Endothelial cell of umbilical vein (primary cell): ENCODE measurements at regions not wholly inside any gene's neighbourhood (a gene's known extent, or its start where the extent isn't known, plus 50 kb on each side); places are given as distances from the start of the nearest gene placed in this dataset.

Experiments
- CTCF ChIP-seq, 2 donors: IDR thresholded peaks; 1 replicate in 1 of 2; 2 replicates in 1 of 2; pipeline ENCODE4 v1.5.1; 2011; ENCODE audit warnings: low read length in 2 of 2, mild to moderate bottlenecking in 2 of 2, moderate library complexity in 2 of 2, control low read depth in 1 of 2, inconsistent platforms in 1 of 2, low read depth in 1 of 2; ENCODE audit not compliant: insufficient read depth in 1 of 2; ENCODE audit errors: extremely low read depth in 1 of 2
- JUN ChIP-seq: IDR thresholded peaks from 2 replicates; pipeline ENCODE4 v1.6.1; 2011; ENCODE audit warnings: borderline replicate concordance, low read depth; ENCODE audit not compliant: insufficient read length, insufficient read depth
- POLR2A ChIP-seq: IDR thresholded peaks from 2 replicates; pipeline ENCODE4 v1.6.1; 2012; ENCODE audit warnings: low read depth, mild to moderate bottlenecking, control low read depth, low read length
- POLR2AphosphoS5 ChIP-seq: IDR thresholded peaks from 2 replicates; pipeline ENCODE4 v1.6.1; 2012; ENCODE audit warnings: low read depth, mild to moderate bottlenecking, control low read depth, low read length, moderate library complexity; ENCODE audit not compliant: insufficient read depth

GRCh38 chr7:41887416-41887815 is 184.5 kb upstream of the INHBA start:
- TF ChIP-seq CTCF (IDR thresholded peaks at IDR 0.05; ENCODE audit: extremely low read depth in 1 of 2, insufficient read depth in 1 of 2, low read depth in 1 of 2, low read length in 2 of 2) (no peak), POLR2AphosphoS5 (no peak), POLR2A (no peak), JUN (no peak)
